ENCODE measurements at regions not wholly inside any gene's neighbourhood (a gene's known extent, or its start where the extent isn't known, plus 50 kb on each side); places are given as distances from the start of the nearest gene placed in this dataset.

DNA sequence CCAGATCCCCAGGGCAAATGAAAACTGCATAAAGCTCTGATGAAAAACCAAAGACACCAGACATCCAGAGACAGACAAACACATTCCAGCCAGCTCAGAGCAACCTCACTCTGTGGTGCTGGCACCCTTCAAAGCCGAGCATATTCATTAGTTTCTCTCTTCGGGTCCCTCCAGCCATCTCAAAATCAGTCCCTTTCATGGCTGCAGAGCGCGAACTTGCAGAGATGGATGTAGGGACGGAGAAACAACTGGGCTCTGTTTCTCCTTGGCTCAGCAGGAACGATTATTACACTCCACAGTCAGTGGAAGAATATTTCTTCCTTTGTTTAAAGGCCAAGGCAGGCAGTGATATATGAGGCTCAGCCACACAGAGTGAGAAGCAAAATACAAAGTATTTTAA, 50.4 kb upstream of the SYN2 start:
- TF ChIP-seq, protein P1, sequence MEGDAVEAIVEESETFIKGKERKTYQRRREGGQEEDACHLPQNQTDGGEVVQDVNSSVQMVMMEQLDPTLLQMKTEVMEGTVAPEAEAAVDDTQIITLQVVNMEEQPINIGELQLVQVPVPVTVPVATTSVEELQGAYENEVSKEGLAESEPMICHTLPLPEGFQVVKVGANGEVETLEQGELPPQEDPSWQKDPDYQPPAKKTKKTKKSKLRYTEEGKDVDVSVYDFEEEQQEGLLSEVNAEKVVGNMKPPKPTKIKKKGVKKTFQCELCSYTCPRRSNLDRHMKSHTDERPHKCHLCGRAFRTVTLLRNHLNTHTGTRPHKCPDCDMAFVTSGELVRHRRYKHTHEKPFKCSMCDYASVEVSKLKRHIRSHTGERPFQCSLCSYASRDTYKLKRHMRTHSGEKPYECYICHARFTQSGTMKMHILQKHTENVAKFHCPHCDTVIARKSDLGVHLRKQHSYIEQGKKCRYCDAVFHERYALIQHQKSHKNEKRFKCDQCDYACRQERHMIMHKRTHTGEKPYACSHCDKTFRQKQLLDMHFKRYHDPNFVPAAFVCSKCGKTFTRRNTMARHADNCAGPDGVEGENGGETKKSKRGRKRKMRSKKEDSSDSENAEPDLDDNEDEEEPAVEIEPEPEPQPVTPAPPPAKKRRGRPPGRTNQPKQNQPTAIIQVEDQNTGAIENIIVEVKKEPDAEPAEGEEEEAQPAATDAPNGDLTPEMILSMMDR (IDR thresholded peaks at IDR 0.05; ENCODE audit: low read length) = no peak
- TF ChIP-seq EZH2 (IDR thresholded peaks at IDR 0.05; ENCODE audit: borderline replicate concordance, low read length) = no peak
